NOMO-1 (cell line): ENCODE measurements at regions not wholly inside any gene's neighbourhood (a gene's known extent, or its start where the extent isn't known, plus 50 kb on each side); places are given as distances from the start of the nearest gene placed in this dataset.
"Not testable (repeated sequence)": the region's sequence is repeated elsewhere in the genome, so short reads cannot be mapped to it uniquely, and the experiment has no call there.

Experiments used
- DNase-seq, 2 experiments: peaks; one replicate each; lab custom pipeline; 2025; ENCODE audit not compliant: unreplicated experiment in 2 of 2; lab: John Stamatoyannopoulos, UW

- no peak for DNase-seq
Measured at GRCh38 chr15:20369500-20369899, 172.1 kb downstream of the GOLGA6L6 start.

GRCh38 chr15:20368974-20369373 lies 172.6 kb downstream of the GOLGA6L6 start:
- no peak for DNase-seq

GRCh38 chr15:20367093-20367492 lies 174.5 kb downstream of the GOLGA6L6 start:
- DNase-seq = no peak

GRCh38 chr15:20363591-20363990 lies 178.0 kb downstream of the GOLGA6L6 start:
- not testable (repeated sequence) for DNase-seq

GRCh38 chr15:20361091-20361490 lies 180.5 kb downstream of the GOLGA6L6 start:
- no peak for DNase-seq

- DNase-seq = no peak
Measured at GRCh38 chr15:20358779-20359414, 182.7 kb downstream of the GOLGA6L6 start.

- DNase-seq = no peak
Measured at GRCh38 chr15:20358066-20358778, 183.4 kb downstream of the GOLGA6L6 start.

- DNase-seq = no peak
Measured at GRCh38 chr15:20357481-20358065, 184.0 kb downstream of the GOLGA6L6 start.

- no peak for DNase-seq
Measured at GRCh38 chr15:20356911-20357480, 184.6 kb downstream of the GOLGA6L6 start.

- DNase-seq = no peak
Measured at GRCh38 chr15:20356444-20356910, 185.1 kb downstream of the GOLGA6L6 start.

- no peak for DNase-seq
Measured at GRCh38 chr15:20355256-20355868, 186.2 kb downstream of the GOLGA6L6 start.

- not testable (repeated sequence) for DNase-seq
Measured at GRCh38 chr15:20354884-20355223, 186.7 kb downstream of the GOLGA6L6 start.

- no peak for DNase-seq
Measured at GRCh38 chr15:20353966-20354883, 187.4 kb downstream of the GOLGA6L6 start.

GRCh38 chr15:20352241-20353200 lies 189.1 kb downstream of the GOLGA6L6 start:
- DNase-seq = no peak

- DNase-seq = no peak
Measured at GRCh38 chr15:20351448-20351971, 190.1 kb downstream of the GOLGA6L6 start.

GRCh38 chr15:20349774-20350498 lies 191.7 kb downstream of the GOLGA6L6 start:
- DNase-seq = no peak

GRCh38 chr15:20348900-20349773 lies 192.5 kb downstream of the GOLGA6L6 start:
- DNase-seq = no peak
